HepG2 (cell line): ENCODE measurements at regions not wholly inside any gene's neighbourhood (a gene's known extent, or its start where the extent isn't known, plus 50 kb on each side); places are given as distances from the start of the nearest gene placed in this dataset.

ENCODE experiments used
- ATAC-seq: fragments of 200-7000 bp; cut with Tn5 transposase; 3 replicates; pipeline ENCODE4 v1.9.1; 2020; ENCODE audit warnings: mild to moderate bottlenecking, moderate library complexity
- BruUV-seq: library from RNA; stranded (reverse); fragments of 400-500 nt; replicated peaks from 2 replicates; lab custom pipeline; 2021; lab: Mats Ljungman, UMichigan
- CTCF ChIA-PET: fragments of 300-600 bp; formaldehyde crosslinking; extraction: SDS; loops from one replicate; lab custom pipeline; 2021; ENCODE audit warnings: low total read pairs, inconsistent platforms, low intra/inter-chr PET ratio; lab: Yijun Ruan, JAX
- POLR2A ChIA-PET: fragments of 350-600 bp; sonication (Branson Sonifier 250); formaldehyde crosslinking; loops from one replicate; lab custom pipeline; 2020; ENCODE audit warnings: antibody characterized with exemption, inconsistent platforms; lab: Yijun Ruan, JAX
- DNase-seq: peaks from one replicate; pipeline ENCODE4 v3.0.0-alpha.2; 2015; ENCODE audit warnings: low spot score
- FAIRE-seq: peaks from 3 replicates; lab custom pipeline; 2011; peaks lifted over from hg19 to GRCh38; lab: Jason Lieb, UNC
- H2AFZ ChIP-seq: one replicate; pipeline ENCODE4 v1.6.1; 2011; ENCODE audit warnings: low read length, inconsistent platforms
- H3K27ac ChIP-seq: fragments of 300-600 bp; 3 replicates; pipeline ENCODE4 v1.8.0; 2011; ENCODE audit warnings: mixed run types, mild to moderate bottlenecking, mixed read lengths, low read length, inconsistent platforms; ENCODE audit not compliant: insufficient read depth; ENCODE audit errors: extremely low read length
- H3K27me3 ChIP-seq, 2 experiments: fragments of 200-600 bp in 1 of 2; 2 replicates in 1 of 2; 3 replicates in 1 of 2; pipeline versions ENCODE4 v1.6.0 to v1.8.0; 2011; ENCODE audit warnings: low read length in 2 of 2, mild to moderate bottlenecking in 2 of 2, moderate library complexity in 2 of 2, inconsistent platforms in 1 of 2; ENCODE audit not compliant: insufficient read depth in 2 of 2, control insufficient read depth in 1 of 2
- H3K36me3 ChIP-seq, 2 experiments: fragments of 200-600 bp in 1 of 2; replicated peaks in 1 of 2; 2 replicates in 1 of 2; 3 replicates in 1 of 2; pipeline versions ENCODE4 v1.5.1 to v1.8.0; 2011; ENCODE audit warnings: low read length in 2 of 2, inconsistent platforms in 1 of 2; ENCODE audit not compliant: insufficient read depth in 2 of 2, control insufficient read depth in 1 of 2
- H3K4me1 ChIP-seq: 2 replicates; pipeline ENCODE4 v1.5.1; 2012; ENCODE audit warnings: low read length, inconsistent platforms; ENCODE audit not compliant: insufficient read depth
- H3K4me2 ChIP-seq: 2 replicates; pipeline ENCODE4 v1.6.0; 2011; ENCODE audit warnings: low read depth, low read length, inconsistent platforms
- H3K4me3 ChIP-seq, 3 experiments: fragments of 200-600 bp in 1 of 3; sonication (generic), shearing (Covaris generic) in 1 of 3; replicated peaks in 1 of 3; 2 replicates each; pipeline ENCODE4 v1.5.1; 2011 to 2016; ENCODE audit warnings: low read length in 3 of 3, inconsistent platforms in 2 of 3, low read depth in 2 of 3, mild to moderate bottlenecking in 2 of 3, control low read depth in 1 of 3, mixed read lengths in 1 of 3; ENCODE audit not compliant: insufficient read depth in 1 of 3
- H3K79me2 ChIP-seq: one replicate; pipeline ENCODE4 v1.6.1; 2011; ENCODE audit warnings: low read length, inconsistent platforms; ENCODE audit not compliant: insufficient read depth
- H3K9ac ChIP-seq: 2 replicates; pipeline ENCODE4 v1.6.0; 2011; ENCODE audit warnings: mild to moderate bottlenecking, low read depth, low read length, inconsistent platforms; ENCODE audit not compliant: insufficient read depth
- H3K9me3 ChIP-seq: 2 replicates; pipeline ENCODE4 v1.5.1; 2012; ENCODE audit warnings: mild to moderate bottlenecking, low read length
- H4K20me1 ChIP-seq: 2 replicates; pipeline ENCODE4 v1.6.0; 2011; ENCODE audit warnings: inconsistent platforms, mild to moderate bottlenecking, low read length, moderate library complexity; ENCODE audit not compliant: insufficient read depth
- DDIT3 ChIP-seq: sonication (generic); formaldehyde crosslinking; IDR thresholded peaks from 2 replicates; pipeline ENCODE4 v1.4.0; 2020; ENCODE audit warnings: mild to moderate bottlenecking, missing genetic modification reagents
- EEA1 ChIP-seq: sonication (generic); formaldehyde crosslinking; IDR thresholded peaks from 2 replicates; pipeline ENCODE4 v1.5.1; 2020; ENCODE audit warnings: mild to moderate bottlenecking, missing genetic modification reagents, borderline replicate concordance
- GLMP ChIP-seq: sonication (generic); formaldehyde crosslinking; IDR thresholded peaks from 2 replicates; pipeline ENCODE4 v1.9.0; 2021; ENCODE audit warnings: missing genetic modification reagents, mild to moderate bottlenecking, borderline replicate concordance
- KDM5A ChIP-seq: fragments of 200-600 bp; sonication (generic); IDR thresholded peaks from 2 replicates; pipeline ENCODE4 v1.7.0; 2018; ENCODE audit warnings: antibody characterized with exemption, mild to moderate bottlenecking, low read length, borderline replicate concordance
- LRRFIP1 ChIP-seq: sonication (generic); formaldehyde crosslinking; conservative IDR thresholded peaks from 2 replicates; pipeline ENCODE4 v1.4.0; 2020; ENCODE audit warnings: missing genetic modification reagents
- MATR3 ChIP-seq: sonication (generic); formaldehyde crosslinking; IDR thresholded peaks from 2 replicates; pipeline ENCODE4 v1.4.0; 2020; ENCODE audit warnings: missing genetic modification reagents
- NFIC ChIP-seq: IDR thresholded peaks from 2 replicates; pipeline ENCODE4 v1.6.1; 2012; ENCODE audit warnings: mild to moderate bottlenecking, low read length, inconsistent platforms
- RBM39 ChIP-seq: fragments of 200-400 bp; formaldehyde crosslinking; IDR thresholded peaks from one replicate; pipeline ENCODE4 v1.6.1; 2018; ENCODE audit warnings: antibody characterized with exemption, mild to moderate bottlenecking, low read depth, low read length; ENCODE audit not compliant: poor library complexity, severe bottlenecking
- RORA ChIP-seq: sonication (generic); formaldehyde crosslinking; IDR thresholded peaks from 2 replicates; pipeline ENCODE4 v1.5.0; 2020; ENCODE audit warnings: mild to moderate bottlenecking, missing genetic modification reagents, moderate library complexity
- ZC3H4 ChIP-seq: sonication (generic); formaldehyde crosslinking; IDR thresholded peaks from 2 replicates; pipeline ENCODE4 v1.4.0; 2020; ENCODE audit warnings: missing genetic modification reagents, borderline replicate concordance
- ZMAT3 ChIP-seq: sonication (generic); formaldehyde crosslinking; conservative IDR thresholded peaks from 2 replicates; pipeline ENCODE4 v1.7.0; 2021; ENCODE audit warnings: missing genetic modification reagents
- ZNF672 ChIP-seq: sonication (generic); formaldehyde crosslinking; IDR thresholded peaks from 2 replicates; pipeline ENCODE4 v1.8.1; 2022; ENCODE audit warnings: missing genetic modification reagents
- ZNF749 ChIP-seq: sonication (generic); formaldehyde crosslinking; IDR thresholded peaks from 2 replicates; pipeline ENCODE4 v1.8.0; 2022; ENCODE audit warnings: mild to moderate bottlenecking, missing genetic modification reagents, moderate library complexity, borderline replicate concordance
- ZNF773 ChIP-seq: sonication (generic); formaldehyde crosslinking; IDR thresholded peaks from 2 replicates; pipeline ENCODE4 v1.4.0; 2020; ENCODE audit warnings: missing genetic modification reagents, borderline replicate concordance
- WGBS: methylation state at CpG from one replicate; pipeline ENCODE4 v1.1.6; 2017; ENCODE audit warnings: low lambda C conversion rate; 5-methylcytosine and 5-hydroxymethylcytosine counted together
- in situ Hi-C: cut with HindIII; loops from 2 replicates; pipeline ENCODE4 v1.10.0; 2017; ENCODE audit warnings: low pct_unique_long_range_greater_than_20kb; ENCODE audit not compliant: extremely low pct_ligation_motif_present
- intact Hi-C: fragments of 100-400 bp; cut with micrococcal nuclease; formaldehyde crosslinking; loops from one replicate; pipeline ENCODE4 v1.10.0; 2022; ENCODE audit not compliant: unreplicated experiment
- TF ChIP-seq, protein P1 (sequence below): sonication (generic); formaldehyde crosslinking; IDR thresholded peaks from 2 replicates; pipeline ENCODE4 v1.5.0; 2020; ENCODE audit warnings: missing genetic modification reagents

DNA sequence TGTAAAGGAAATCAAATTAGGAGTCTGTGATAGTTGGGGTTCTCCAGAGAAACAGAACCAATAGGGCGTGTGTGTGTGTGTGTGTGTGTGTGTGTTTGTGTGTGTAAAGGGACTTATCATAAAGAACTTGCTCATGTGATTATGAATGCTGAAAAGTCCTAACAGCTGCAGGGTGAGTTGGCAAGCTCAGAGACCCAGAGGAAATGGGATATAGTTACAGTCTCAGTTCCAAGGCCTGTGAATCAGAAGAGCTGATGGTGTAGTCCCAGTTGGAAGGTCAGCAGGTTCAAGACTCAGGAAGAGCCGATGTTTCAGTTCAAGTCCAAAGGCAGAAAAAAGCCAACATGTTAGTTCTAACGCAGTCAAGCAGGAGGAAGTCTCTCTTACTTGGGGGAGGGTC is 214.2 kb downstream of the ELAVL2 start:
- H3K9me3 ChIP-seq, result no peaks in the 10 kb centered on the region
- no peak overlapping the region for H3K4me2 ChIP-seq
- no peaks in the 10 kb centered on the region for H3K27me3 ChIP-seq
- H3K9ac ChIP-seq, result no peak overlapping the region
- in situ Hi-C loops (no loop called here), intact Hi-C loops (no loop called here)
- DNase-seq (no peak), FAIRE-seq (no peak), ATAC-seq (no peak)
- H3K27ac ChIP-seq, result no peak overlapping the region
- no peaks in the 10 kb centered on the region for H4K20me1 ChIP-seq
- no peak for TF ChIP-seq KDM5A
- TF ChIP-seq ZNF672 (CRISPR knock-in tag), result no peak
- no peak for TF ChIP-seq LRRFIP1
- TF ChIP-seq DDIT3 (CRISPR knock-in tag), result no peak
- no peak for TF ChIP-seq ZNF749
- TF ChIP-seq MATR3 (CRISPR knock-in tag), result no peak
- no peak for TF ChIP-seq ZC3H4 (CRISPR knock-in tag)
- TF ChIP-seq ZNF773 (CRISPR knock-in tag), result no peak
- TF ChIP-seq GLMP (CRISPR knock-in tag), result no peak
- TF ChIP-seq EEA1 (CRISPR knock-in tag), result no peak
- no peak for TF ChIP-seq NFIC
- TF ChIP-seq, protein P1, sequence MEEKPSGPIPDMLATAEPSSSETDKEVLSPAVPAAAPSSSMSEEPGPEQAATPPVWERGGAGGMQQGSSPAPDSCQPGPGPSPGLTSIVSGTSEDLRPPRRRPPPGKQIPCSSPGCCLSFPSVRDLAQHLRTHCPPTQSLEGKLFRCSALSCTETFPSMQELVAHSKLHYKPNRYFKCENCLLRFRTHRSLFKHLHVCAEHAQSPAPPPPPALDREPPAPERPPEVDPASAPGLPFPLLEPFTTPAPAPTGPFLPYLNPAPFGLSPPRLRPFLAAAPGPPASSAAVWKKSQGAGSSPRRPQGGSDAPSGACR (CRISPR knock-in tag), result no peak
- TF ChIP-seq RORA (CRISPR knock-in tag), result no peak
- TF ChIP-seq RBM39, result no peak
- TF ChIP-seq ZMAT3 (CRISPR knock-in tag), result no peak
- H2AFZ ChIP-seq, result no peak overlapping the region
- BruUV-seq, result no TSS peak
- POLR2A ChIA-PET, result no interaction called here
- no peak overlapping the region for H3K4me3 ChIP-seq
- no peaks in the 10 kb centered on the region for H3K79me2 ChIP-seq
- no peaks in the 10 kb centered on the region for H3K36me3 ChIP-seq
- CTCF ChIA-PET, result no interaction called here
- WGBS, result 0% methylated on average over 3 of the region's 3 CpGs
- no peaks in the 10 kb centered on the region for H3K4me1 ChIP-seq
